ENCODE measurements at regions not wholly inside any gene's neighbourhood (a gene's known extent, or its start where the extent isn't known, plus 50 kb on each side); places are given as distances from the start of the nearest gene placed in this dataset.

DNA sequence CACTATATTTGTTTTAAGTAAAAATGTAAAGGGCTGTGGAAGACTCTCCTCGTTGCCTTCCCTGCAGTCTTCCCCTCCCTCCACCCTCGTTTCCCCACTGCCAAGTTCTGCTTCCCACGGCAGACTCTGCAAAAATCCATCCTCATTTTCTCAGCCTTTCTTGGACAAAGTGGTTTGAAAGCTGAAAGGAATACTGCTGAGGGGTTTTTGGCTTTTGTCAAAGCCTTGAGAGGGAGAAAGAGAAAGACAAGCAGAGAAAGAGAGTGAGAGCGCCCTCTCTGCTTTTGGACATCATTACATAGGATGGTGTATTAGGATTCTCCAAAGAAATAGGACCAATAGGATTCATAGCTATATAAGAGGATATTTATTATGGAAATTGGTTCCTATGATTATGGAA lies 455.9 kb upstream of the SOX11 start:
- TF ChIP-seq, protein P1, sequence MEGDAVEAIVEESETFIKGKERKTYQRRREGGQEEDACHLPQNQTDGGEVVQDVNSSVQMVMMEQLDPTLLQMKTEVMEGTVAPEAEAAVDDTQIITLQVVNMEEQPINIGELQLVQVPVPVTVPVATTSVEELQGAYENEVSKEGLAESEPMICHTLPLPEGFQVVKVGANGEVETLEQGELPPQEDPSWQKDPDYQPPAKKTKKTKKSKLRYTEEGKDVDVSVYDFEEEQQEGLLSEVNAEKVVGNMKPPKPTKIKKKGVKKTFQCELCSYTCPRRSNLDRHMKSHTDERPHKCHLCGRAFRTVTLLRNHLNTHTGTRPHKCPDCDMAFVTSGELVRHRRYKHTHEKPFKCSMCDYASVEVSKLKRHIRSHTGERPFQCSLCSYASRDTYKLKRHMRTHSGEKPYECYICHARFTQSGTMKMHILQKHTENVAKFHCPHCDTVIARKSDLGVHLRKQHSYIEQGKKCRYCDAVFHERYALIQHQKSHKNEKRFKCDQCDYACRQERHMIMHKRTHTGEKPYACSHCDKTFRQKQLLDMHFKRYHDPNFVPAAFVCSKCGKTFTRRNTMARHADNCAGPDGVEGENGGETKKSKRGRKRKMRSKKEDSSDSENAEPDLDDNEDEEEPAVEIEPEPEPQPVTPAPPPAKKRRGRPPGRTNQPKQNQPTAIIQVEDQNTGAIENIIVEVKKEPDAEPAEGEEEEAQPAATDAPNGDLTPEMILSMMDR (conservative IDR thresholded peaks at IDR 0.05): no peak; the same call in 1 of the 2 replicates
- TF ChIP-seq ZFX (IDR thresholded peaks at IDR 0.05): no peak

All from C4-2B (cell line).